ENCODE measurements at regions not wholly inside any gene's neighbourhood (a gene's known extent, or its start where the extent isn't known, plus 50 kb on each side); places are given as distances from the start of the nearest gene placed in this dataset.

GRCh38 chr4:124519196-124519595 is 193.3 kb downstream of the ANKRD50 start:
- TF ChIP-seq CTCF (IDR thresholded peaks at IDR 0.05) (no peak), EP300 (IDR thresholded peaks at IDR 0.05) (no peak), POLR2A (IDR thresholded peaks at IDR 0.05) (no peak)
